Retina (tissue), 1 donor: ENCODE measurements at regions not wholly inside any gene's neighbourhood (a gene's known extent, or its start where the extent isn't known, plus 50 kb on each side); places are given as distances from the start of the nearest gene placed in this dataset.

Source experiments
- DNase-seq: peaks from one replicate; pipeline ENCODE4 v3.0.0-alpha.2; 2016

DNA sequence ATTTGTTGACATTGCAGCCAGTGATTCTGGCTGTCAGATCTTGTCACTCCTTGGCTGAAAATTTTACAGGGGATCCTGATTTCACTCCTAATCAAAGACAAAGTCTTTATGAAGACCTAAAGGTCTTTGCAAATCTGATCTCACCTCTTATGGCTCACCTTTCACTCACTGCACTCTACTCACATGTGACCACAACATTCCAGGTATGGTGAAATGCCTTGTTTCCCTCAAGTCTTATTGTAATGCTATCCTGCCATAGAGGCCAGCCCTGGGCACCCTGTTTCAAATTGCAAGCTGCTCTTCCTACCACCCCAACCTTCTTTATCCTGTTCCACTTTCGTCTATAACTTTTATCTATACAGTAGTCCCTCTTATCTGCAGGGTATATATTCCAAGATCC lies 200.1 kb downstream of the NDFIP2 start:
- no peak for DNase-seq

DNA sequence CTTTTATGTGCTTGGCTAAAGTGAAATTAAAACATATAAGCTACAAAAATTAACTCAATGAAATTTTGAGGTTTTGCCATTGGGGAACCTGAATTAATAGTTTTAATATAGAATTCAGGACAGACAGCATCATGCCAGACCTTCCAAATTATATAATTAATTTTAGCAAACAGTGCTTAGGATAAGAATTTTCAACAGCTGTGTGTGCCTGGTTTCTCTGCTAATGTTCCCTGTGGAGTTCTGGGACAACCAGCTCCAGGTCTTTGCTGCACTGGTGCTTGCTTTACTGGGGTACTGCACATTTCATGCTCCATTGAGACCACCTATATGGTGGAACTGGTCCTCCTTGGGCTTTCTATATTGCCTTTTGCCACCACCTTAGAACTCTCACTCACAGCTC lies 199.5 kb downstream of the NDFIP2 start:
- DNase-seq, result no peak

DNA sequence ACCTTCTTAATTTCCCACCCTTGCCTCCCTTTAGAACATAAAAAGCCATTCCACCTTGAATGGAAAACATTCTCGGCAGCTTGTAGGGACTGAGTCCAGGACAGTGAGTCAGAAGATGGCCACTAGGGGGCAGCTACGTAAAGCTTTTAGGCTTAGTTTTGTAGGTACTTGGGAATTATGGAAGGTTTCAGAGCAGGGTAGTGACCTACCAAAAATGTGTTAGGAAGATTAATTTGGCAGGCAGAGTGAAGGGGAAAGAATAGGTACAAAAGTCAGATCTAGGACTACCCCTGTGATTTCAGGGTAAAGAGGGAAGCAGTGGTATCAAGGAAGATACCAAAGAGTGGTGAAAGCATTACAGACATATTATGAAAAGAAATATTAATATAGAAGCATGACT lies 198.4 kb downstream of the NDFIP2 start:
- peak; percentile 51 for DNase-seq

DNA sequence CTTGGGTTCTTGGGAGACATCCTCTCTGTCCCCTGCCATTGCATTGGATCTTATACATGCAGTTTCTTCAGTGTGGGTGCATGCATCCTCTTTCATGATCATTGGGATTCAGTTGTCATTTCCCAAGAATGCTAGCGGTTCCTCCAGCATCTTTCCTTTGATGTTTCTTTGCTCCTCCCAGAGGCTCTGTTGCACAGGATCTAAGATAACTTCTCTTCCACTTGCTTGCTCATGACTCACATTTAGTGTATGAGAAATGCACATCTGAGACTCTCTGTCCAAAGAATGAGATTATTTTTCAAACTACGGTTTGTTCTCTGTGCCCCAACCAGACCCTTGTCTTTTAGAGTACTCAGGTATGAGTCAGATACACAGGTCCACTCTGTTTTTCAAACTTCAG lies 197.1 kb downstream of the NDFIP2 start:
- no peak for DNase-seq

DNA sequence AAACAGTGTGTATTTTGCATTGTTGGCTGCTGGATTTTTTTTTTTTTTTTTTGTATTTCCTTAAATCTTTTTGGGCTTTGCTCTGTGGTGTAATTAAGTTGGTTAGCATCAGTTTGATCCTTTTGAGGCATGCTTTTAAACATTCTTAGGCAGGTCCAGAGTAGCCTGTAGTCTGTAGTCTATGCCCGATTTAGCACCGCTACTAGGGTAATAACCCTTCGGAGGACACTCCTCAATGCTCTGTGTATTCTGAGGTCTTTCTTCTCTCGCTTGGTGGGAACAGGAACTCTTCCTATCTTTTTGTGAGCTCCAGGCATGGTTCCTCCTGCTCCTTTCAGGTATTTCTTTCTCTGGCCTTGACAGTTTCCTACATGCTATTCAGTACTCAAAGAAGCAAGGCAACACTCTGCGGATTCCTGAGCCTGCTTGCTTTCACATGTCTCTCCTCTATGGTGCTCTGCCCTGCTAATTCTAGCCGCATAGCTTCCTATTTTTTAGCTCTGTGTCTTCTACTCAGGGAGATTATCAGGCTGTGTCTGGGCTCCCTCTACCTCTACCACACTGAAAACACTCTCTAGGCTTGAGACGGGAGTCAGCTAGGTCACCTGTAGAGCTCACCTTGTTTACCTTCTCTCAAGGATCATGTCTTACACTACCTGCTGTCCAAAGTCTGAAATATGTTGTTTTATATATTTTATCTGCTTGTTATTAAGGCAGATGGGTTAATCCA lies 195.1 kb downstream of the NDFIP2 start:
- no peak for DNase-seq

DNA sequence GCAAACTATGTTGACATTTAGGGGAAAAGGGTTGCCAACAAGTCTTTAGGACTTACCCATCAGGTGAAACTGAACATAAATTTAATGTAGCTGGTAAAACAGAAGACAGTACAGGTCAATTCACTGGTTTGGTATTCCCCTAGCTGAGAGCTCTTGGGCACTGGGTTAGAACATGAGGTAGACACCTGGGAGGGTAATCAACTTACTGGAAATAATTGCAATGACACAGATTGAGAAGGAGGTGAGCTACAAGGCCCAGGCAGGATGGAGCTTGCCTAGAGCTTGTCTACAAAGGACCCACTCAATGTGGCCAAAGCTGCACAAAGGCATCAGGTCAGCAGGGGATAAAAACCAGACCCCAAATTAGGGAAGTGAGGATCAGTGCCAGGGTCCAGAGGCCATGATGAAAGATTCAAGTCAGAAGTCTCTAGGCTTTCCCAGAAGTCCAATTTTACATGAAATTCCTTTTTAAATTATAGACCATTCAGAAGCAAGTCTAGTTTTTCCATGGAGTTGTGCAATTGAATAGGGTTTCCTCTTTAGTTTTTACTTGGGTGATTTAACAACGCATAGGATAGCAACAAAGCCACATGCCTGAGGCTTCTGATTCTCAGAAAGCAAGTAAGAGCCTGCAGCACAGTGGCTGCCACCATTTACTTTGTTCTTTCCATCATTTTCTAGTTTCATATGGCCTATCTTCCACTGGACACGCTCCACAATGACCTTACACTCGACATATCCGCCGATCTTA lies 194.0 kb downstream of the NDFIP2 start:
- no peak for DNase-seq

DNA sequence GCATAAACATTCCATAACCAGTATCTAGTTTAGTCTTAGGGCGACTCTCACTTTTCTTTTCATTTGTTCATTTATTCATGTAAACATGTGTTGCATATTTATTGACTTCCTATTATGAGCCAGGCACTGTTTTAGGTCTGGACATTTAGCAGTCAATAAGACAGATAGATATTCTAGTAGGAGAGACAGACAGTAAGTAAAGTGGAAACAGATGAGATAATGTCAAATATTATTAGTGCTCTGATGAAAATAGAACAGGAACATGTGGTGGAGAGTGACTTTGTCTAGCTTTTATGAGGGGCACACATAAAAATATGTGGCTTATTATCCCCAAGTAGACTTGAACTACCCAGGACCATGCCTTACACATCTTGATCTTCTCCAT lies 193.0 kb downstream of the NDFIP2 start:
- no peak for DNase-seq

DNA sequence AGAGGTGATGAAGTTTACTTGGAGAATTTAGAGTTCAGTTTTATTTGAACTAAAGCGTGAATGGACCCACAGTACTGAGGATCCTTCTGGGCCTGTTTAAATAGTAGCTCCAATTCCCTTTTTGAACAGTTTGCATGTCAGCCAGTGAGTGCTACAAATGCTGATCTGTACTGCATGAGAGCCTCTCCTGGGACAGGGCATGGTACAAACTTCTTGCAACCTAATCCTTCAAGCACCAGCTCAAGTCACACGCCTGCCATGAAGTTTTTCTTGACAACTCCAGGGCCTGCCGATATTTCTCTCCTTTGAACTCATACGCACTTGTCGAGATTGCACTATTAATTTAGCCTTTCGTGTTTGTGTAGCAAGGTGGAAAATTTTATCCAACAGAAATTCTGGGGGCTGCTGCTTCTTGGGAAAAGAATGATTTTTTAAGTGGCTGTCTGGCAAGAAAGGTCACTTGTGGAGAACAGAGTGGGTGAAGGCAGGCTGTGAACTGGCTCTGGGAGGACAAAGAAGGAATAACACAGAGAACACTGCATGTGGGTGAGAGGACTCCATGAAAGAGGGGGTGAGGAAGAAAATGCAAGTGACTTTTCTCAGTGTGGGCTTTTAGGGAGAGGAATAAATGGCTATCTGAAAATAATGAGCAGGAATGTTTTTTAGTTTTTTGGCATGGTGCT lies 192.5 kb downstream of the NDFIP2 start:
- DNase-seq, result peak; percentile 11

DNA sequence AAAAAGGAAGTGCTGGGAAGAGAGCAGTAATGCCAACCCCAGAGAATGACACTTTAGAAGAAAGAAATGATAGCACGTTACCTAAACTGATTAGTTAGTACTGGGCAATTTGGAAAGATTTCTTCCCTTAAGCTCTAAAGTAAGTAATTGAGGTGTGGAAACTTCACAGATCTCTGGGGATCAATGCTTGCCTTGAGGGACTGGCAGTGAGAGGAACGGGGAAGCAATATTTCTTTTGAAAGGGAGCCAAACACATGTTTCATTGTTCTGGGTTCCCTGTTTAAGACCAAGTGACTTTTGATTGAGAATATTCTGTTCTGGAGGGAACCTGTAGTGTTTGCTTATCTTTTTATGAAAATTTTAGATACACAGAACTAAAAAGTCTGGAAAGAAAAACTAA lies 190.5 kb downstream of the NDFIP2 start:
- DNase-seq, result no peak

DNA sequence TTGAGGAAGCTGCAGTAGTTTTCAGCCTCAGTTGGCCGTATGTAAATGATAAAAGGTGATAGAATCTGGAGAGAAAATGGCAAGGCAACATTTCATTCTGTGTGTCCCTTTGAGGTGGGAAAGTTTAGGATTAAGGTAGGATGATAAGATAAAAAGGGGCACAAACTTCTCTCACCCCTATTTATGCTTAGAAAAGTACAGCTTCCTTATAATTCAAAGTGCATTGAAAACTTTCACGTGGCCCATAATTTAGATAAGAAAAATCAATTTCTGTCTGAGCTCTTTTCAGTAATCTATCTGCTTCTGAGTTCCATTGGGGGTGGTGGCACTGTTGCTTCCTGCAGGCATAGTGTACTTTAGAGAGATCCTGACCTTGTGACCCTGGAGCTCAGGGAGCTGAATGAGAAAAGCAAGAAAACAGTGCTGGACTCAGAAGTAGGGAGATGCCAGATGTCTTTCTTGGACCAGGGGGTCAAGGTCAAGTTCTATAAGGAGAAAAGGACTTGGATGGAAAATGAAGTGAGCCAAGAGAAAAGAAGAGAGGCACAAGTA lies 187.3 kb downstream of the NDFIP2 start:
- DNase-seq, result no peak

DNA sequence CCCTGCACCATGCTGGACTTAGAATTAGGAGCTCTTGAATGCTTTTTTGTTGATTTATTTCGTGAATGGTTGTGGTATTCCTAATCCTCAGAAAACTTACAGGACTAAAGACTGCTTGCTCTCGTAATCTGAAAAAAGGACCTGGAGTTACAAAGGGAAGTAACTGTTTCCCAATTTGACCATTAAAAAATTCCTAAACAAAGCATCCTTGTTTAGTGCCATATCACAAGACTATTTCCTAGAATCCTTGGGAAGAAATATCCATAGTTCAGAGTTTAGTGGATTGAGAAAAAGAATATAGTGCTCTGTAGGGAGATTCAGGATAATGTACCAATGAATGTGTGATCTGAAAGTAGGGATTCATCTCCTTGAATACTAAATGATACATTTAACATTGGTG lies 186.8 kb downstream of the NDFIP2 start:
- no peak for DNase-seq

DNA sequence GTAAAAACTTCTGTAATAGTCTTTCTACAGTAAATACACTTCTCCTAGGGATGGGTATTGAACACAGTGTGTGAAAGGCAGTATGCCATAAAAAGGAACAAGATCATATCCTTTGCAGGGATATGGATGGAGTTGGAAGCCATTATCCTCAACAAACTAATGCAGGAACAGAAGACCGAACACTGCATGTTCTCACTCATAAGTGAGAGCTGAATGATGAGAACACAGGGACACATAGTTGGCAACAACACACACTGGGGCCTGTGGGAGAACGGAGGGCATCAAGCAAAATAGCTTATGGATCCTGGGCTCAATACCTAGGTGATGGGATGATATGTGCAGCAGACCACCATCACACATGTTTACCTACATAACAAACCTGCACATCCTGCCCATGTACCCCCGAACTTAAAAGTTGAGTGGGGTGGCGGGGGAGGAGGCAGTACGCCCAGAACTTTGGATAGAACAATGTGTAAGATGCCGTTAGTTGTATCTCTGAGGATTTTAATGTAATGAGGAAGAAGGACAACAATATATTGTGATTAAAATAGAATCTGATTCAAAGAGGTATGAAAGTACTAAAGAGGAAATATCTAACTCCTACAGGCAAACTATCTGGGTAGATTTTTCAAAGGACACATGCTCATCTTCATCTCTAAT lies 183.2 kb downstream of the NDFIP2 start:
- DNase-seq, result no peak

DNA sequence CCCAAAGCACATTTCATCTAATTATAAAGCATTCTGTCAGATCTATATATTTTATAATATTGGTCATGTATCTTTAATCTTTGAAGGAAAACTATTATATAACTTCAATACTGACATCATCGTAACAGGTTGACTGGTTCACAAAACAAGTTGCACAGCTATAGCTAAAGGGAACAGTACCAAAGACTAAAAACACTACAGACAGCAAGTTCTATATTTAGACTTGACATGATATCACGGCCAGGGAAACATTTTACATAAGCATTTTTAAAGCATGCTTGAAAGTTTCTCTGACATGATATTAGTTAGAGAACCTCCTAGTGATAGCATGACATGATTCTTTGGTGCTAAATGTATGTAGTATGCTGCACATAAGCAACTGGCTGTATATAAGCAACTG lies 182.5 kb downstream of the NDFIP2 start:
- DNase-seq, result no peak

DNA sequence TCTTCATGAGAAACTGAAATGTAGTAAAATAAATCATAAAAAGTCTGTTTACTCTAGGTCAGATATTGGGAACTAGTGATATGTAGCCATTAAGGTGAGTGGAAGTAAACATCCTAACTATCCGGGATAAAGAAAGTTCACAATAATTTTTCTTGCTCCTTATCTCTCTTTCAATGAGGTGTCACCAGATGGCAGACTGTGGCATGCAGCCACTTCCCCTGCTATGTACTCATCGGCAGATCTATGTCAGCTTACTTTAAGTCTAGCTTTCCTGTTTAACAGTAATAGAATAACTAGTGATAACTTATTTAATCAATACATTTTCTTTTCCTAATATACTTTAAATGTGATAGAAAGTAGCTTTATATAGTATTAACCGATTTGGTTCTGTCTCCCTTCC lies 181.9 kb downstream of the NDFIP2 start:
- DNase-seq, result no peak

DNA sequence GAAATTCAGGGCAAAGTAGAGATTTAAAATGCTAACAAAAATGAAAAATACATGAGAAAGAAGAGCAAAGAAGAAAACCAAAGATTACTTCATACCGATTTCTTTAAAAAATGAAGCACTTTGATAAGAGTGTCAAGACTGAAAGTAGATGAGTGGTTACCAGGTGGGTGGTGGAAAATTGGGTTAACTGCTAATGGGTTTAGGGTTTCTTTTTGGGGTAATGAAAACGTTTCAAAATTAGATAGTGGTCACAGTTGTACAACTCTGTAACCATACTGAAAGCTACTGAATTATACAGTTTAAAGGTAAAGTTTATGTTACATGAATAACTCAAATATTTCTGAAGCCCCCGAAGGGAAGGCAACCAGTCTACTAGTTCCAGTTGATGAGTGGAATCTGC lies 179.4 kb downstream of the NDFIP2 start:
- no peak for DNase-seq

DNA sequence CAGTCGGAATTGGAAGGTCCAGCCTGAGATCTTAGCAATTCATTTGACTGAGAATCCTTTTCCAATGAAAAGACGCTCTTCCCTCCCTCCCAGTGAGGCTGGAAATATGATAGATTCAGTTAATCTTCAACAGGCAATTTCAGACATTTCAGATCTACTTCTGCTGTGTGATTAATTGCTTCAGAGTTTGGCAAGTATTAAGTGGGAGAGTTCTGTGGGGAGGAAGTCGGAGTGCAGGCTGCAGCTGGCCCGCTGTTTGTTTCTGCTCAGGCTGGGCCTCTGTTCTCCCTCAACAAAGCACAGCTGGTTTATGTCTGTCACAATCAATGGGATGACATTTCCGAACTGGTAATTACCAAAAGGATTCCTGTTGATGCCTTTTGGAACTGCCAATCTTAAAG lies 178.2 kb downstream of the NDFIP2 start:
- peak; percentile 49 for DNase-seq

DNA sequence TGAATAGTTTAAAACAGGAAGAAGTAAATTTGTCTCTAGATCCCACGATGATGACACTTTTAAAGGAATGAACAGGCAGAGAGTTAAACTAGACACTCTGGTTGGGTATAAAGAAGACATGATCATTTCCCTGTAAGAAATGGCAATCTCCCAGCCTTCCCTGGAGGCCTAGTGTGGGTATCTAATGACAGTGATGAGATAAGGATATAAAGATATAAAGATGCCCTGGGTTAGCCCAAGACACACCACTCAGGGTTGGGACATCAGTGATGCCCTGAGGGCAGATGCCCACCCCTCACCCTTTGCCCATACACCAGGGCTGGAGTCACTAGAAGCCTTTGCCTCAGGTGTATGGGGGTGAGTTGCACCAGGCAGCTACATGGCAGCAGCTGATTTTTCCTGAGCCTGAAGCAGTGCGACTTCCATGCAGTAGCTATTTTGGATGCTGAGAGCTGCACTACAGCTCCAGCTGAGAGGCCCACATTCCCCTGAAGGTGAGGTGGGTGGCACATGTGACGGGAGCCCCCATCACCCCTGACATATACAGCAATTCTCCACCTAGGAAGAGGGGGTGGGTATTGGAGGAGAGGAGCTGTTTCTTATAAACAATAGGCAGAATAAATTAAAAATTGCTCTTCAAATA lies 177.5 kb downstream of the NDFIP2 start:
- peak; percentile 8 for DNase-seq

DNA sequence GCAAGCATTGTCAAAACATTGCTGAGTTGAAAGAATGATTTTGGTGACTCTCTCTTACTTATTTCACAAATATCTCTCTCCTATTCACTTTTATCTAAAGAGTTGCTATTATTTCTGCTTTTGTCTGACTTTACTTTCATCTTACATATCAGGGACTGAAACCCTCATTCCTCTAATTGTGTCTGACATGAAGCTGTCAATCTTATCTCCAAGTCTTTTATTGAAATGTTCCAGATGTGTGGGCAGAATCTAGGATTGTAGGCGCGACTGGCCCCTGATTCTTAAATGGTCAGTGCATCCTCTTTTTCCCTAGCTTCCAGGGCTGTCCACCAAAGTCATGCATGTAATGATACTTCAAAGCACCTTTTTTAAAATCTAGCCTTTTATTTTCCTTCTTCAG lies 174.6 kb downstream of the NDFIP2 start:
- no peak for DNase-seq

DNA sequence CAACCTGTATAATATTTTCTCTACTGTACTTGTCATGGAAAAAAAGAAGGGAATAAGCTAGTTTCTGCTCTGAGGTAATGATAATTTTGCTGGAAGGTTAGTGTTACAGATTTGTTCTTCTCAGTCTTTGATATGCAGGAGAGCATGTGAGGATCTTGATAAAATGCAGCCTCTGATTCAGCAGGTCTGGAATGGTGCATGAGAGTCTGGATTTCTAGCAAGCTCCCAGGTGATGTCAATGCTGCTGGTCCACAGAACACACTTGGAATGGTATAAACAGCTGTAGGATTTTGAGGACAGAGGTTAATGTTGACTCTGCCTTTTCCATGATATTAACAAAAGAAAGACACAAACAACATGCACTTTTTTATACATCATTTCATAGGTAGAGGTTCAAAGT lies 173.6 kb downstream of the NDFIP2 start:
- DNase-seq, result no peak

DNA sequence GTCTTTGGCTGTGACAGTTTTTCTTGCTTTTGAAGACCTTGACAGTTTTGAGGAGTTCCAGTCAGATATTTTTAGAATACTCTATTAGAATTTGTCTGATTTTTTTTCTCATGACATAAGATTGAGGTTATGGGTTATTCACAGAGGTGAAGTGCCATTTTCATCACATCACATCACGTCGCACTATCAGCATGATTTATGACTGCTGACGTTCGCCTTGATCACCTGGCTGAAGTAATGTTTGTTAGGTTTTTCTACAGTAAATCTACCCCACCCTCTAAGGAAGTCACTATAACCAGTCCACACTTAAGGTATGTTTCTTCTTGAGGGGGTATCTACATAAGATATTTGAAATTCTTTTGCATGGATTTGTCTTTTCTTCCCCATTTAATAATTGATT lies 169.7 kb downstream of the NDFIP2 start:
- no peak for DNase-seq

DNA sequence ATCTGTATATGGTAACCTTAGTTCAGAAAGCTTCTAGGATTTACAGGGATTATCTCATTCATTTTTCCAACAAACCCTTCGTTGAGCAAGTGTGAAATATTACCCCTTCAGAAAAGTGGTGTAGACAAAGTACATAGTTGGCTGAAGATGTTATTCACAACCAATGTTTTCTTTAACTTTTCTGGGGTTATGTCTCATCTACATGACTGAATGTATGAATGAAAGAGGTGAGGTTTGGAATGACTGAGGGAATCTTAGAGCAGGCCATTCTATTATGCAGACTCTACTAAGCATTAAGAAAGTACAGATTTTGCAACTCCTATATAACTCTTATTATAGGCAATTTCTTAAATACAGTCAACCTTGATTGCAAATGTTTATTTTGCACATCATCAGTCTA lies 167.2 kb downstream of the NDFIP2 start:
- no peak for DNase-seq

DNA sequence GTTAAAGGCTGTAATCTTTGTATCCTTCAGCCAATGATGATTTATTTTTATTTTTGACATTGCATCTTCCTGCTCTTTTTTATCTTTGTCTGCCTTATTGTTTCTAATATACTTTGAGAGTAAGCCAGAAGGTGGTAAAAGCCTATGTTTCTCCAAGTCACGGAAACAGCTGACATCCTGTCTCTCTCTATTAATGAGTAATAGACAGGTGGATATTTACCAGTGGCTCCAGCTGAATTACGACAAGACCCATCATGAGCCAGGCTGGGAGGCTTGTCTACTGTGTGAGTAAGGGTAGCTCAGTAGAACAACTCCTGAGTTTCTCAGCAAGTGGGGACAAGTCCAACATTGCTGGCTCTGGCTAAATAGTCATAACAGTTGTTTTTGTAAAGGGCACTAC lies 166.6 kb downstream of the NDFIP2 start:
- DNase-seq, result no peak

DNA sequence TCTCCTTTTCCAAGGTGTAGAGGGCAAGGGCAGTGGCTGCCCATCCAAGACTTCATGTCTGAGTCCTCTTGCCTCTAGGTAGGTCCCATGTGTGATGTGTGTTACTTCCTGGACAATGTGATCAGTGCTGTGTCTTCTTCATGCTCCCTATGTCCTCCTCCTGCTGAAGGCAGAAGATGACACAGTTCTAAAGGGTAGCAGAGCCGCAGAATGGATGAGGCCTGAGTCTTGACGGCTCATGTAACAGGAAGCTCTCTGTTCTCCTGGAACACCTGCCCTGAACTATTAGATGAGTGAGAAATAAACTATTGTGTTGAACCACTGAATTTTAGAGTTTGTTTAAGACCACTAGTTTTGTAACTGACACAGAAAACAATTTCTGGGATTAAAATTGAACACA lies 165.9 kb downstream of the NDFIP2 start:
- DNase-seq, result no peak
